Astrocyte of the spinal cord (primary cell): ENCODE measurements at regions not wholly inside any gene's neighbourhood (a gene's known extent, or its start where the extent isn't known, plus 50 kb on each side); places are given as distances from the start of the nearest gene placed in this dataset.

Source experiments
- DNase-seq: peaks from one replicate; pipeline ENCODE4 v3.0.0; 2011; ENCODE audit warnings: low read depth, low spot score
- H3K4me3 ChIP-seq: 2 replicates; pipeline ENCODE4 v1.5.1; 2011; ENCODE audit warnings: low read depth, mild to moderate bottlenecking, low read length, moderate library complexity
- CTCF ChIP-seq: IDR thresholded peaks from 2 replicates; pipeline ENCODE4 v1.5.1; 2012; ENCODE audit warnings: low read depth, mild to moderate bottlenecking, low read length, inconsistent platforms
- in situ Hi-C: cut with HindIII; loops from 2 replicates; pipeline ENCODE4 v1.10.0; 2017; ENCODE audit warnings: low sequenced_read_pairs

DNA sequence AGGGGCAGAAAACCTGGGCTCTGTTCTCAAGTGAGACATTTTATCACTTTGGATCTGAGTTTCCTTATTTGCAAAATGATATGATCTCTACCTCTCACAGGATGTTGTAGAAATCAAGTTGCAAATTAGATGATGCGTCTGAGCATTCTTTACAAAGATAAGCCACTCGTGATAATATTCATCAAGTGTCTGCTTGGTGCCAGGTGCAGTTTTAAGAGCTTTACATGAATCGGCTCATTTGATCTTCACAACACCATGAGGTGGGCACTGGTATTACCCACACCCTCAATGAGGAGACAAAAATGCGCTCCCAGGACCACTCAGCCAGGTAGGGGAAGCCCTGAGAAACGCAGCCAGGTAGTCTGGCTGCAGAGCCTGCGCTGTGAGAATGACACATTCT, 59.1 kb upstream of the CA12 start:
- in situ Hi-C loops: no loop called here
- TF ChIP-seq CTCF: no peak
- H3K4me3 ChIP-seq: no peak overlapping the region
- DNase-seq: no peak

DNA sequence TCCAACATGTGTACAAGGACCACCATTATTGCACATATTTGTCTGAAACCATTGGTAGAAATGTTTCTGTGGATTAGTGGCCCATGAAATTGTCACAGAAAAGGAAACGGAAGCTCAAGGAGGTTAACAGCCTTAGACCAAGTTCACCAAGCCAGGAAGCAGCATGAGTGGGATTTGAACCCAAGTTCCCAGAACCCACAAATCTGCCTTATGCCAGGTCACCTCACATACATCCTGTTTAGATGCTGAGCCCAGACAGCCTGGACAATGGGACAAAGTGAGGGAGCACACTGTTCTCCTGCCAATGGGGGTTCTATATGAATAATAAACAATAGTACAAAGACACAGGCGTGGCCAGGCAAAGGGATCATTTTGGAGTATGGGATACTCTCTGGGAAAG, 59.6 kb upstream of the CA12 start:
- DNase-seq: no peak
- H3K4me3 ChIP-seq: no peak overlapping the region
- no peak for TF ChIP-seq CTCF
- in situ Hi-C loops: no loop called here

GRCh38 chr15:63442080-63442479, 60.4 kb upstream of the CA12 start:
- no peak for DNase-seq
- in situ Hi-C loops: no loop called here
- no peak overlapping the region for H3K4me3 ChIP-seq
- TF ChIP-seq CTCF: no peak

DNA sequence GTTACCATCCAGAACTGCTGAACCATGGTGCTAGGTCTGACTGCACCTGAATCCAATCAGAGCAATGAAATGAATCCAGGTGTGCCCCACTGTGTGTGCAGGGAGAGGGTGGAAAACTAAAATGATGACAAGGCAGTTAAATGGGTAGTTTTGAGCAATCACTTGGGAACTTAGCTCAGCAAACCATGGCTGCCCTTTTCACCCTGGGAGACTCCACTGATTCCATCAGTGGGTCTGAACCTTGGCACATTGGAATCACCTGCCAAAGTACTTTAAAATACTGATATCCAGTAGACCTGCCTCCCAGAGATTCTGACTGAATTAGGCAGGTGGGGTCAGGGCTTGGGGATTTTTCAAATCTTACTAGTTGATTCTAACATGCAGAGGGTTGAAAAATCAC, 59.8 kb upstream of the USP3 start:
- DNase-seq: no peak
- no peak for TF ChIP-seq CTCF
- in situ Hi-C loops: no loop called here
- H3K4me3 ChIP-seq: no peak overlapping the region

GRCh38 chr15:63446255-63446654, 58.1 kb upstream of the USP3 start:
- no peak for DNase-seq
- no peak for TF ChIP-seq CTCF
- in situ Hi-C loops: no loop called here
- no peak overlapping the region for H3K4me3 ChIP-seq

- in situ Hi-C loops: no loop called here
- H3K4me3 ChIP-seq: no peak overlapping the region
- DNase-seq: no peak
Observed at GRCh38 chr15:63447017-63447676, 57.2 kb upstream of the USP3 start.

More at GRCh38 chr15:63447017-63447676, 57.2 kb upstream of the USP3 start:
- no peak for TF ChIP-seq CTCF
